Peyer's patch (tissue), 4 donors: ENCODE measurements at regions not wholly inside any gene's neighbourhood (a gene's known extent, or its start where the extent isn't known, plus 50 kb on each side); places are given as distances from the start of the nearest gene placed in this dataset.

ENCODE experiments used
- DNase-seq, 3 donors: peaks; one replicate each; pipeline ENCODE4 v3.0.0-alpha.2; 2017 to 2019
- H3K27ac ChIP-seq, 4 donors: fragments of 200-600 bp; sonication (generic); one replicate each; pipeline ENCODE4 v1.5.1; 2016 to 2019
- H3K27me3 ChIP-seq, 2 donors: fragments of 200-600 bp; sonication (generic); one replicate each; pipeline ENCODE4 v1.5.1; 2019
- H3K36me3 ChIP-seq, 3 donors: fragments of 200-600 bp; sonication (generic); one replicate each; pipeline ENCODE4 v1.5.1; 2016 to 2019
- H3K4me1 ChIP-seq, 4 donors: fragments of 200-600 bp; sonication (generic); one replicate each; pipeline ENCODE4 v1.5.1; 2016 to 2019
- H3K4me3 ChIP-seq, 4 donors: fragments of 200-600 bp; sonication (generic); 1 replicate in 3 of 4; 2 replicates in 1 of 4; pipeline ENCODE4 v1.5.1; 2016 to 2019; ENCODE audit warnings: mild to moderate bottlenecking in 1 of 4
- H3K9me3 ChIP-seq, 4 donors: fragments of 200-600 bp; sonication (generic); one replicate each; pipeline ENCODE4 v1.5.1; 2016 to 2019; ENCODE audit warnings: mild to moderate bottlenecking in 1 of 4
- POLR2A ChIP-seq, 2 donors: fragments of 450-650 bp; IDR thresholded peaks; one replicate each; pipeline ENCODE4 v1.5.1; 2017; ENCODE audit warnings: antibody characterized with exemption in 2 of 2, mild to moderate bottlenecking in 2 of 2, moderate library complexity in 2 of 2
- TF ChIP-seq, protein P1 (sequence below), 6 experiments: fragments of 450-650 bp in 4 of 6; fragments of 200-600 bp in 2 of 6; sonication (generic) in 1 of 6; IDR thresholded peaks; one replicate each; pipeline ENCODE4 v1.5.1; 2017 to 2019; ENCODE audit warnings: antibody characterized with exemption in 6 of 6, mild to moderate bottlenecking in 3 of 6, moderate library complexity in 1 of 6

DNA sequence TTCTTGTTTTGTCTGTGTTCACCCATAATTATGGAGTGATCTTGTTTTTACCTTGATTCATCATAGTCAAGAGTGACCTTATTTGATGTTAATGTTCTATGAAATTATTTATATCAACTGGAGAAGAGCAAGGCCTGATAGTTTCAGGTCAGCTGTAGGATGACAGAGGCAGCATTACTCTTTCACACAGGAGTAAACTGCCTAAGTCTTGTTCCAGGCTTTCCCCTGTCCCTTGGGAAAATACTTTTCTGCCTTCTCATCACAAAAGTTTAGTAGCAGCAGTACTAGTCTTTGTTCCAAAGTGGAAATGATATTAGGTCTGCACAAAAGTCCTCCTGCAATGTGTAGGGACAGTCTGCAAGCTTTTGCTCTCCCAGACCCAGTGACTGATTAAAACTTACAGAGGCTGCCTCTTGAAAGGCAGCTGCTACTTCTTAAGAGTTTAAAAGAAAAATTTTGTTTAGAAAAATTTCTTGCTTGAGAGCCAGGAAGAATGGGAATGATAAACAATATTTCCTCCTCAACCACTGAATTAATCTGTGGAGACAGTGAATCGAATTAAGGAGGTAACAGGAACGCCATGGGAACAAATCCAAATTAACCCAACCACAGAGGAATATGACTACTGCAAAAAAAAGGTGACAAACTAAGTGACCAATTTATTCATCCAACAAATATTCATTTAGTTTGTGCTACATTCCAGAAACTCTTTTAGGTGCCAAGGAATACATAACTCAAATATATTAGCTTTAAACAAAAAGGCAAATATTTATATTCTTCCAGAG lies 991.4 kb upstream of the PABPC4L start:
- Histone ChIP-seq H3K9me3 (no peaks in the 10 kb centered on the region), H3K36me3 (no peaks in the 10 kb centered on the region), H3K4me1 (no peaks in the 10 kb centered on the region), H3K27ac (no peak overlapping the region), H3K4me3 (no peak overlapping the region), H3K27me3 (no peaks in the 10 kb centered on the region)
- TF ChIP-seq, protein P1, sequence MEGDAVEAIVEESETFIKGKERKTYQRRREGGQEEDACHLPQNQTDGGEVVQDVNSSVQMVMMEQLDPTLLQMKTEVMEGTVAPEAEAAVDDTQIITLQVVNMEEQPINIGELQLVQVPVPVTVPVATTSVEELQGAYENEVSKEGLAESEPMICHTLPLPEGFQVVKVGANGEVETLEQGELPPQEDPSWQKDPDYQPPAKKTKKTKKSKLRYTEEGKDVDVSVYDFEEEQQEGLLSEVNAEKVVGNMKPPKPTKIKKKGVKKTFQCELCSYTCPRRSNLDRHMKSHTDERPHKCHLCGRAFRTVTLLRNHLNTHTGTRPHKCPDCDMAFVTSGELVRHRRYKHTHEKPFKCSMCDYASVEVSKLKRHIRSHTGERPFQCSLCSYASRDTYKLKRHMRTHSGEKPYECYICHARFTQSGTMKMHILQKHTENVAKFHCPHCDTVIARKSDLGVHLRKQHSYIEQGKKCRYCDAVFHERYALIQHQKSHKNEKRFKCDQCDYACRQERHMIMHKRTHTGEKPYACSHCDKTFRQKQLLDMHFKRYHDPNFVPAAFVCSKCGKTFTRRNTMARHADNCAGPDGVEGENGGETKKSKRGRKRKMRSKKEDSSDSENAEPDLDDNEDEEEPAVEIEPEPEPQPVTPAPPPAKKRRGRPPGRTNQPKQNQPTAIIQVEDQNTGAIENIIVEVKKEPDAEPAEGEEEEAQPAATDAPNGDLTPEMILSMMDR (IDR thresholded peaks at IDR 0.05): no peak
- no peak for TF ChIP-seq POLR2A (IDR thresholded peaks at IDR 0.05)
- no peak for DNase-seq

- no peaks in the 10 kb centered on the region for H3K27me3 ChIP-seq
- no peak for DNase-seq
- H3K27ac ChIP-seq: no peak overlapping the region
- no peaks in the 10 kb centered on the region for H3K9me3 ChIP-seq
- no peak overlapping the region for H3K4me3 ChIP-seq
- no peaks in the 10 kb centered on the region for H3K36me3 ChIP-seq
- TF ChIP-seq, protein P1 (IDR thresholded peaks at IDR 0.05): no peak
- H3K4me1 ChIP-seq: no peaks in the 10 kb centered on the region
Observed at GRCh38 chr4:135191596-135191995, 990.0 kb upstream of the PABPC4L start.

GRCh38 chr4:135186002-135186401 lies 984.4 kb upstream of the PABPC4L start:
- no peak for TF ChIP-seq POLR2A (IDR thresholded peaks at IDR 0.05)
- TF ChIP-seq, protein P1 (IDR thresholded peaks at IDR 0.05): no peak
- no peaks in the 10 kb centered on the region for H3K9me3 ChIP-seq
- no peaks in the 10 kb centered on the region for H3K36me3 ChIP-seq
- no peaks in the 10 kb centered on the region for H3K27me3 ChIP-seq
- no peaks in the 10 kb centered on the region for H3K4me1 ChIP-seq
- no peak for DNase-seq
- H3K4me3 ChIP-seq: no peak overlapping the region
- H3K27ac ChIP-seq: no peak overlapping the region

DNA sequence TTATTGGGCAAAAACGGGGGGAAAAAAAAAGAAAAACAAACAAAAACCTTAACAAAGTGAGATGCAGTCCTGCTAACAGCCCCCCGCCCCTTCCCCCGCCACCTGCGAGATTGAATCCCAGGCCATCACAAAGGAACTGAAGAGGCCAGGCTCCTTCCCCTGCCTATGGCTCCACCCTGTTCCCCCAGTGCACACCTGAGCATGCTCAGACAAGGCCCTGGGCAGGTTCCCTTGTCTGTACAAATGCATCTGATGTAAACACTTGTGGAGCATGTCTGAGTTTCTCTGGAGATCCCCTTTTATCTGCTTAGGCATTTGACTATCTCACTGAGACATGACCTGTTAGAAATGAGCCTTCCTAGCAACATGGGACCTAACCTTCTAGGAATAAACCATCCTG lies 983.7 kb upstream of the PABPC4L start:
- H3K36me3 ChIP-seq: no peaks in the 10 kb centered on the region
- DNase-seq: no peak
- TF ChIP-seq, protein P1 (IDR thresholded peaks at IDR 0.05): no peak
- no peak for TF ChIP-seq POLR2A (IDR thresholded peaks at IDR 0.05)
- no peak overlapping the region for H3K4me3 ChIP-seq
- H3K9me3 ChIP-seq: no peaks in the 10 kb centered on the region
- H3K27ac ChIP-seq: no peak overlapping the region
- no peaks in the 10 kb centered on the region for H3K4me1 ChIP-seq
- no peaks in the 10 kb centered on the region for H3K27me3 ChIP-seq

DNA sequence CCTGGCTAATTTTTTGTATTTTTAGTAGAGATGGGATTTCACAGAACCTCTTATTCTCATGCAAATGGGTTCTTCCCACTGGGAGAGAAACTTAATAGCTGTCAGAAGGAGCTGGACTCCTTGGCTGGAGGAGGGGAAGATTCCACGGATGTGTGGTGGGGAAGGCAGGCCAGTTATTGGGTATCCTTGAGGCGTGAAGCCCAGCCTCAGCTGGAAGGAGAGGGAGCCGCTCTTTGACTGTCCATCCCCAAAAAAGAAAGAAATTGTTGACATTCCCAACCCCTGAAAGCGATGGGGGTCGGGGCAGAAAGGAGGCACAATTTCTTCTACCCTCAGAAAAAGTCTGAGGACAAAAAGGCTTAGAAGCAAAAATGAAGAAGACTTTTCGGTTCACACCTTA lies 983.1 kb upstream of the PABPC4L start:
- Histone ChIP-seq H3K4me3 (no peak overlapping the region), H3K27ac (no peak overlapping the region), H3K36me3 (no peaks in the 10 kb centered on the region), H3K9me3 (no peaks in the 10 kb centered on the region), H3K27me3 (no peaks in the 10 kb centered on the region), H3K4me1 (no peaks in the 10 kb centered on the region)
- DNase-seq: no peak
- TF ChIP-seq, protein P1 (IDR thresholded peaks at IDR 0.05): no peak
- TF ChIP-seq POLR2A (IDR thresholded peaks at IDR 0.05): no peak
